HepG2 (cell line): ENCODE measurements at regions not wholly inside any gene's neighbourhood (a gene's known extent, or its start where the extent isn't known, plus 50 kb on each side); places are given as distances from the start of the nearest gene placed in this dataset.
"Not testable (repeated sequence)": the region's sequence is repeated elsewhere in the genome, so short reads cannot be mapped to it uniquely, and the experiment has no call there.

Source experiments
- ATAC-seq: fragments of 200-7000 bp; cut with Tn5 transposase; 3 replicates; pipeline ENCODE4 v1.9.1; 2020; ENCODE audit warnings: mild to moderate bottlenecking, moderate library complexity
- BruUV-seq: library from RNA; stranded (reverse); fragments of 400-500 nt; replicated peaks from 2 replicates; lab custom pipeline; 2021; lab: Mats Ljungman, UMichigan
- CTCF ChIA-PET: fragments of 300-600 bp; formaldehyde crosslinking; extraction: SDS; loops from one replicate; lab custom pipeline; 2021; ENCODE audit warnings: low total read pairs, inconsistent platforms, low intra/inter-chr PET ratio; lab: Yijun Ruan, JAX
- POLR2A ChIA-PET: fragments of 350-600 bp; sonication (Branson Sonifier 250); formaldehyde crosslinking; loops from one replicate; lab custom pipeline; 2020; ENCODE audit warnings: antibody characterized with exemption, inconsistent platforms; lab: Yijun Ruan, JAX
- DNase-seq: peaks from one replicate; pipeline ENCODE4 v3.0.0-alpha.2; 2015; ENCODE audit warnings: low spot score
- FAIRE-seq: peaks from 3 replicates; lab custom pipeline; 2011; peaks lifted over from hg19 to GRCh38; lab: Jason Lieb, UNC
- H2AFZ ChIP-seq: one replicate; pipeline ENCODE4 v1.6.1; 2011; ENCODE audit warnings: low read length, inconsistent platforms
- H3K27ac ChIP-seq: fragments of 300-600 bp; 3 replicates; pipeline ENCODE4 v1.8.0; 2011; ENCODE audit warnings: mixed run types, mild to moderate bottlenecking, mixed read lengths, low read length, inconsistent platforms; ENCODE audit not compliant: insufficient read depth; ENCODE audit errors: extremely low read length
- H3K27me3 ChIP-seq, 2 experiments: fragments of 200-600 bp in 1 of 2; 2 replicates in 1 of 2; 3 replicates in 1 of 2; pipeline versions ENCODE4 v1.6.0 to v1.8.0; 2011; ENCODE audit warnings: low read length in 2 of 2, mild to moderate bottlenecking in 2 of 2, moderate library complexity in 2 of 2, inconsistent platforms in 1 of 2; ENCODE audit not compliant: insufficient read depth in 2 of 2, control insufficient read depth in 1 of 2
- H3K36me3 ChIP-seq, 2 experiments: fragments of 200-600 bp in 1 of 2; replicated peaks in 1 of 2; 2 replicates in 1 of 2; 3 replicates in 1 of 2; pipeline versions ENCODE4 v1.5.1 to v1.8.0; 2011; ENCODE audit warnings: low read length in 2 of 2, inconsistent platforms in 1 of 2; ENCODE audit not compliant: insufficient read depth in 2 of 2, control insufficient read depth in 1 of 2
- H3K4me1 ChIP-seq: 2 replicates; pipeline ENCODE4 v1.5.1; 2012; ENCODE audit warnings: low read length, inconsistent platforms; ENCODE audit not compliant: insufficient read depth
- H3K4me2 ChIP-seq: 2 replicates; pipeline ENCODE4 v1.6.0; 2011; ENCODE audit warnings: low read depth, low read length, inconsistent platforms
- H3K4me3 ChIP-seq, 3 experiments: fragments of 200-600 bp in 1 of 3; sonication (generic), shearing (Covaris generic) in 1 of 3; replicated peaks in 1 of 3; 2 replicates each; pipeline ENCODE4 v1.5.1; 2011 to 2016; ENCODE audit warnings: low read length in 3 of 3, inconsistent platforms in 2 of 3, low read depth in 2 of 3, mild to moderate bottlenecking in 2 of 3, control low read depth in 1 of 3, mixed read lengths in 1 of 3; ENCODE audit not compliant: insufficient read depth in 1 of 3
- H3K79me2 ChIP-seq: one replicate; pipeline ENCODE4 v1.6.1; 2011; ENCODE audit warnings: low read length, inconsistent platforms; ENCODE audit not compliant: insufficient read depth
- H3K9ac ChIP-seq: 2 replicates; pipeline ENCODE4 v1.6.0; 2011; ENCODE audit warnings: mild to moderate bottlenecking, low read depth, low read length, inconsistent platforms; ENCODE audit not compliant: insufficient read depth
- H3K9me3 ChIP-seq: 2 replicates; pipeline ENCODE4 v1.5.1; 2012; ENCODE audit warnings: mild to moderate bottlenecking, low read length
- H4K20me1 ChIP-seq: 2 replicates; pipeline ENCODE4 v1.6.0; 2011; ENCODE audit warnings: inconsistent platforms, mild to moderate bottlenecking, low read length, moderate library complexity; ENCODE audit not compliant: insufficient read depth
- RBAK ChIP-seq: sonication (generic); formaldehyde crosslinking; IDR thresholded peaks from 2 replicates; pipeline ENCODE4 v1.5.1; 2020; ENCODE audit warnings: mild to moderate bottlenecking, missing genetic modification reagents
- RBM39 ChIP-seq: fragments of 200-400 bp; formaldehyde crosslinking; IDR thresholded peaks from one replicate; pipeline ENCODE4 v1.6.1; 2018; ENCODE audit warnings: antibody characterized with exemption, mild to moderate bottlenecking, low read depth, low read length; ENCODE audit not compliant: poor library complexity, severe bottlenecking
- SP4 ChIP-seq: sonication (generic); formaldehyde crosslinking; IDR thresholded peaks from 2 replicates; pipeline ENCODE4 v1.8.1; 2023; ENCODE audit warnings: mild to moderate bottlenecking, missing genetic modification reagents
- SSRP1 ChIP-seq: IDR thresholded peaks from 2 replicates; pipeline ENCODE4 v1.6.1; 2016; ENCODE audit warnings: control low read depth
- WGBS: methylation state at CpG from one replicate; pipeline ENCODE4 v1.1.6; 2017; ENCODE audit warnings: low lambda C conversion rate; 5-methylcytosine and 5-hydroxymethylcytosine counted together
- in situ Hi-C: cut with HindIII; loops from 2 replicates; pipeline ENCODE4 v1.10.0; 2017; ENCODE audit warnings: low pct_unique_long_range_greater_than_20kb; ENCODE audit not compliant: extremely low pct_ligation_motif_present
- intact Hi-C: fragments of 100-400 bp; cut with micrococcal nuclease; formaldehyde crosslinking; loops from one replicate; pipeline ENCODE4 v1.10.0; 2022; ENCODE audit not compliant: unreplicated experiment

GRCh38 chr5:155711882-155712281 lies 615.1 kb upstream of the SGCD start:
- ATAC-seq (no peak), DNase-seq (no peak), FAIRE-seq (no peak)
- Histone ChIP-seq H3K4me2 (no peak overlapping the region), H2AFZ (no peak overlapping the region), H3K79me2 (no peaks in the 10 kb centered on the region), H3K27me3 (no peaks in the 10 kb centered on the region), H3K36me3 (no peaks in the 10 kb centered on the region), H3K9ac (no peak overlapping the region), H3K4me1 (no peaks in the 10 kb centered on the region), H4K20me1 (no peaks in the 10 kb centered on the region), H3K4me3 (no peak overlapping the region), H3K9me3 (no peaks in the 10 kb centered on the region)
- in situ Hi-C loops (no loop called here), intact Hi-C loops (no loop called here)
- 31% methylated on average over 1 of the region's 1 CpG for WGBS
- BruUV-seq, result no TSS peak
- ChIA-PET POLR2A (no interaction called here), CTCF (no interaction called here)
- TF ChIP-seq RBAK (CRISPR knock-in tag) (no peak), SP4 (CRISPR knock-in tag) (no peak), SSRP1 (CRISPR knock-in tag) (no peak), RBM39 (no peak)
- TF ChIP-seq, all 625 proteins: peak for 0
- H3K27ac ChIP-seq, result no peak overlapping the region

DNA sequence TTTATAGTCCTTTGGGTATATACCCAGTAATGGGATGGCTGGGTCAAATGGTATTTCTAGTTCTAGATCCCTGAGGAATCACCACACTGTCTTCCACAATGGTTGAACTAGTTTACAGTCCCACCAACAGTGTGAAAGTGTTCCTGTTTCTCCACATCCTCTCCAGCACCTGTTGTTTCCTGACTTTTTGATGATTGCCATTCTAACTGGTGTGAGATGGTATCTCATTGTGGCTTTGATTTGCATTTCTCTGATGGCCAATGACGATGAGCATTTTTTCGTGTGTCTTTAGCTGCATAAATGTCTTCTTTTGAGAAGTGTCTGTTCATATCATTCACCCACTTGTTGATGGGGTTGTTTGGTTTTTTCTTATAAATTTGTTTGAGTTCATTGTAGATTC lies 612.5 kb upstream of the SGCD start:
- DNase-seq, in situ Hi-C loops, H3K9me3 ChIP-seq, H3K27ac ChIP-seq, H3K4me3 ChIP-seq, H3K4me1 ChIP-seq, H3K9ac ChIP-seq, intact Hi-C loops, H3K79me2 ChIP-seq, H4K20me1 ChIP-seq, H3K27me3 ChIP-seq, POLR2A ChIA-PET, FAIRE-seq, H2AFZ ChIP-seq, ATAC-seq, H3K36me3 ChIP-seq, CTCF ChIA-PET, BruUV-seq, H3K4me2 ChIP-seq: not testable (repeated sequence)
- 0% methylated on average over 2 of the region's 2 CpGs for WGBS
